ENCODE measurements at regions not wholly inside any gene's neighbourhood (a gene's known extent, or its start where the extent isn't known, plus 50 kb on each side); places are given as distances from the start of the nearest gene placed in this dataset.

GRCh38 chr2:9712263-9712662 is 81.5 kb upstream of the YWHAQ start:
- DNase-seq (ENCODE audit: low read depth) = no peak
- TF ChIP-seq, protein P1, sequence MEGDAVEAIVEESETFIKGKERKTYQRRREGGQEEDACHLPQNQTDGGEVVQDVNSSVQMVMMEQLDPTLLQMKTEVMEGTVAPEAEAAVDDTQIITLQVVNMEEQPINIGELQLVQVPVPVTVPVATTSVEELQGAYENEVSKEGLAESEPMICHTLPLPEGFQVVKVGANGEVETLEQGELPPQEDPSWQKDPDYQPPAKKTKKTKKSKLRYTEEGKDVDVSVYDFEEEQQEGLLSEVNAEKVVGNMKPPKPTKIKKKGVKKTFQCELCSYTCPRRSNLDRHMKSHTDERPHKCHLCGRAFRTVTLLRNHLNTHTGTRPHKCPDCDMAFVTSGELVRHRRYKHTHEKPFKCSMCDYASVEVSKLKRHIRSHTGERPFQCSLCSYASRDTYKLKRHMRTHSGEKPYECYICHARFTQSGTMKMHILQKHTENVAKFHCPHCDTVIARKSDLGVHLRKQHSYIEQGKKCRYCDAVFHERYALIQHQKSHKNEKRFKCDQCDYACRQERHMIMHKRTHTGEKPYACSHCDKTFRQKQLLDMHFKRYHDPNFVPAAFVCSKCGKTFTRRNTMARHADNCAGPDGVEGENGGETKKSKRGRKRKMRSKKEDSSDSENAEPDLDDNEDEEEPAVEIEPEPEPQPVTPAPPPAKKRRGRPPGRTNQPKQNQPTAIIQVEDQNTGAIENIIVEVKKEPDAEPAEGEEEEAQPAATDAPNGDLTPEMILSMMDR (IDR thresholded peaks at IDR 0.05; ENCODE audit: low read length, missing control alignments) = no peak
- no peak overlapping the region for H3K4me3 ChIP-seq (replicated peaks; ENCODE audit: low read depth, low read length)

DNA sequence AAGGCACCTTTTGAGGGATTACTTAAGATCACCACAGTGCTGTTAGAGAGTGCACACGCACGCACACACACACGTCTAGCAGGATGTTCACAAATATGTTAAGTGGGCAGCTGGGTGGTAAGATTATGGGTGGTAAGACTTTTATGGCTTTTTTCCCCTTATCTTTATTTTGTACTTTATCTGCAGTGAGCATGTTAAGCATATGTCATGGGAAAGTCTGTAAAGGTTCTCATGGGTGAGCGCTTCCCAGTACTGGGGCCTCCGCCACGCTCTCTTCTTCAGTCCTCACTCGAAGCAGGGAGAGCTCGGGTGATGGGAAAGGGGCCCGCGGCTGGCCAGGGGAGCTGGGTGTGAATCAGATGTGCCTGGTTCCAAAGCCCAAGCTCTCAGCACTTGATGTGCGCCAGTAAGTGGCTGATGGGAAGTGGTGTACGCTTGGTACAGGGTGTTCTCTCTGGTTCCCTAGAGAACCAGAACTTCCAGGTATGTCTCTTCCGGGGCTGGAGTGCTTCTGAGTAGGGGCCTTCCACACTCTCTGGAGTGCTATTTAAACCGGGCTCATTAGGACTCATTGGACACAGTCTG is 83.9 kb upstream of the YWHAQ start:
- H3K4me3 ChIP-seq (replicated peaks; ENCODE audit: low read depth, low read length) = no peak overlapping the region
- TF ChIP-seq, protein P1 (IDR thresholded peaks at IDR 0.05; ENCODE audit: low read length, missing control alignments) = no peak
- DNase-seq (ENCODE audit: low read depth) = no peak

GRCh38 chr2:9715238-9715637 is 84.4 kb upstream of the YWHAQ start:
- no peak overlapping the region for H3K4me3 ChIP-seq (replicated peaks; ENCODE audit: low read depth, low read length)
- DNase-seq (ENCODE audit: low read depth) = peak; percentile 30
- TF ChIP-seq, protein P1 (IDR thresholded peaks at IDR 0.05; ENCODE audit: low read length, missing control alignments) = no peak

DNA sequence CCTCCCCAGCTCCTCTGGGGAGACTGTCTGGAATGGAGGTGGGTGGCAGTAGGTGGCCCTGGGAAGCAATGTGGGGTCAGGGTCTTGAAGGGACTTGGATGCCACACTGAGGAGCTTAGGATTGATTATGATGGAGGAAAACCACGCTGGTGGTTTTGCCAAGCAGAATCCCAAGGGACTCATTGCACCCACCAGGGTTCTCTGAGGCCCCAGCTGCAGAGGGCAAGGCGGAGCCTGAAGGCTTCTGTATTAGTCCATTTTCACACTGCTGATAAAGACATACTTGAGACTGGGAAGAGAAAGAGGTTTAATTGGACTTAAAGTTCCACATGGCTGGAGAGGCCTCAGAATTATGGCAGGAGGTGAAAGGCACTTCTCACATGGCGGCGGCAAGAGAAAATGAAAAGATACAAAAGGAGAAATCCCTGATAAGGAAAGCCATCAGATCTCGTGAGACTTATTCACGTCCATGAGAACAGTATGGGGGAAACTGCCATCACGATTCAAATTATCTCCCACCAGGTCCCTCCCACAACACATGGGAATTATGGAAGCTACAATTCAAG is 87.2 kb upstream of the YWHAQ start:
- no peak overlapping the region for H3K4me3 ChIP-seq (replicated peaks; ENCODE audit: low read depth, low read length)
- DNase-seq (ENCODE audit: low read depth) = no peak
- TF ChIP-seq, protein P1 (IDR thresholded peaks at IDR 0.05; ENCODE audit: low read length, missing control alignments) = no peak

GRCh38 chr2:9720352-9721093 is 89.7 kb upstream of the YWHAQ start:
- no peak overlapping the region for H3K4me3 ChIP-seq (replicated peaks; ENCODE audit: low read depth, low read length)
- TF ChIP-seq, protein P1 (IDR thresholded peaks at IDR 0.05; ENCODE audit: low read length, missing control alignments) = no peak

GRCh38 chr2:9721344-9721743 is 90.5 kb upstream of the YWHAQ start:
- DNase-seq (ENCODE audit: low read depth) = no peak
- H3K4me3 ChIP-seq (replicated peaks; ENCODE audit: low read depth, low read length) = no peak overlapping the region
- TF ChIP-seq, protein P1 (IDR thresholded peaks at IDR 0.05; ENCODE audit: low read length, missing control alignments) = no peak

More at GRCh38 chr2:9720352-9721093, 89.7 kb upstream of the YWHAQ start:
- no peak for DNase-seq (ENCODE audit: low read depth)

All from fibroblast of pulmonary artery (primary cell).